GM12878 (cell line): ENCODE measurements at regions not wholly inside any gene's neighbourhood (a gene's known extent, or its start where the extent isn't known, plus 50 kb on each side); places are given as distances from the start of the nearest gene placed in this dataset.

Experiments
- ATAC-seq: fragments of 200-7000 bp; cut with Tn5 transposase; 3 replicates; pipeline ENCODE4 v1.9.1; 2020; ENCODE audit warnings: mild to moderate bottlenecking, moderate library complexity
- BruUV-seq: library from RNA; stranded (reverse); fragments of 400-500 nt; replicated peaks from 2 replicates; lab custom pipeline; 2021; lab: Mats Ljungman, UMichigan
- CTCF ChIA-PET: fragments of 300-600 bp; sonication (Branson Sonifier 250); formaldehyde crosslinking; extraction: SDS; loops from one replicate; lab custom pipeline; 2021; ENCODE audit warnings: inconsistent platforms; lab: Yijun Ruan, JAX
- POLR2A ChIA-PET: fragments of 350-600 bp; formaldehyde crosslinking; extraction: SDS; loops from one replicate; lab custom pipeline; 2021; ENCODE audit warnings: inconsistent platforms; lab: Charles Lee
- RAD21 ChIA-PET: fragments of 300-600 bp; sonication (Branson Sonifier 250); formaldehyde crosslinking; loops from one replicate; lab custom pipeline; 2023; ENCODE audit warnings: antibody characterized with exemption; ENCODE audit not compliant: unreplicated experiment; lab: Charles Lee
- SMC1A ChIA-PET: fragments of 300-600 bp; sonication (Branson Sonifier 250); formaldehyde crosslinking; loops from one replicate; lab custom pipeline; 2023; ENCODE audit not compliant: unreplicated experiment, uncharacterized antibody; lab: Charles Lee
- DNase-seq: peaks from one replicate; pipeline ENCODE4 v3.0.0-alpha.2; 2011; ENCODE audit warnings: low read depth, low spot score
- FAIRE-seq: peaks from 3 replicates; lab custom pipeline; 2011; peaks lifted over from hg19 to GRCh38; lab: Jason Lieb, UNC
- H2AFZ ChIP-seq: 2 replicates; pipeline ENCODE4 v1.6.0; 2011; ENCODE audit warnings: low read depth, low read length, control low read depth; ENCODE audit not compliant: control insufficient read depth
- H3K27ac ChIP-seq: 2 replicates; pipeline ENCODE4 v1.5.1; 2011; ENCODE audit warnings: control low read depth; ENCODE audit not compliant: control insufficient read depth, insufficient read depth
- H3K27me3 ChIP-seq, 2 experiments: replicated peaks in 1 of 2; 2 replicates each; pipeline versions ENCODE4 v1.6.0 to v1.6.1; 2011; ENCODE audit warnings: low read length in 1 of 2; ENCODE audit not compliant: control insufficient read depth in 2 of 2, insufficient read depth in 2 of 2
- H3K36me3 ChIP-seq, 2 experiments: 2 replicates each; pipeline ENCODE4 v1.5.1; 2011; ENCODE audit warnings: low read length in 1 of 2; ENCODE audit not compliant: control insufficient read depth in 2 of 2, insufficient read depth in 2 of 2
- H3K4me1 ChIP-seq: 2 replicates; pipeline ENCODE4 v1.6.1; 2011; ENCODE audit warnings: mild to moderate bottlenecking, low read length, moderate library complexity, mixed read lengths; ENCODE audit not compliant: control insufficient read depth, insufficient read depth
- H3K4me2 ChIP-seq: 2 replicates; pipeline ENCODE4 v1.6.0; 2011; ENCODE audit warnings: control low read depth; ENCODE audit not compliant: control insufficient read depth, insufficient read depth
- H3K4me3 ChIP-seq: fragments of 200-600 bp; sonication (generic); 2 replicates; pipeline ENCODE4 v1.5.1; 2016
- H3K79me2 ChIP-seq: 2 replicates; pipeline ENCODE4 v1.6.0; 2011; ENCODE audit warnings: low read length; ENCODE audit not compliant: control insufficient read depth, insufficient read depth
- H3K9ac ChIP-seq: 2 replicates; pipeline ENCODE4 v1.8.0; 2011; ENCODE audit warnings: low read length, control low read depth, mixed read lengths; ENCODE audit not compliant: control insufficient read depth, insufficient read depth
- H3K9me3 ChIP-seq: replicated peaks from 3 replicates; pipeline ENCODE4 v1.5.1; 2011; ENCODE audit warnings: mild to moderate bottlenecking, low read length; ENCODE audit not compliant: control insufficient read depth, insufficient read depth
- H4K20me1 ChIP-seq: 2 replicates; pipeline ENCODE4 v1.6.0; 2011; ENCODE audit not compliant: control insufficient read depth, insufficient read depth
- ATF7 ChIP-seq: fragments of 450-650 bp; IDR thresholded peaks from 2 replicates; pipeline ENCODE4 v1.6.1; 2016; ENCODE audit warnings: low read depth, mild to moderate bottlenecking
- EP300 ChIP-seq, 2 experiments: fragments of 150-350 bp in 1 of 2; IDR thresholded peaks; 2 replicates each; pipeline ENCODE4 v1.6.1; 2011 to 2012; ENCODE audit warnings: low read depth in 2 of 2, low read length in 2 of 2, borderline replicate concordance in 1 of 2, improper control_type of control experiment in 1 of 2, inconsistent platforms in 1 of 2; ENCODE audit not compliant: control insufficient read depth in 1 of 2
- GABPA ChIP-seq: IDR thresholded peaks from 2 replicates; pipeline ENCODE4 v1.6.1; 2014; ENCODE audit warnings: antibody characterized with exemption, low read depth, mild to moderate bottlenecking, inconsistent platforms
- GATAD2B ChIP-seq: fragments of 450-650 bp; conservative IDR thresholded peaks from 2 replicates; pipeline ENCODE4 v1.6.1; 2017; ENCODE audit warnings: low read depth, mild to moderate bottlenecking, moderate library complexity
- NFYA ChIP-seq: IDR thresholded peaks from 2 replicates; pipeline ENCODE4 v1.6.1; 2011; ENCODE audit warnings: low read depth, mild to moderate bottlenecking, low read length, improper control_type of control experiment, borderline replicate concordance
- RB1 ChIP-seq: fragments of 450-650 bp; formaldehyde crosslinking; IDR thresholded peaks from 2 replicates; pipeline ENCODE4 v1.6.1; 2017; ENCODE audit warnings: mild to moderate bottlenecking, borderline replicate concordance
- WGBS: methylation state at CpG from one replicate; pipeline ENCODE4 v1.1.6; 2016; ENCODE audit warnings: low lambda C conversion rate; ENCODE audit not compliant: insufficient replicate concordance, insufficient coverage; ENCODE audit errors: missing lambda C conversion rate; 5-methylcytosine and 5-hydroxymethylcytosine counted together
- in situ Hi-C: fragments of 300-500 bp; cut with MboI; formaldehyde crosslinking; loops from 9 replicates; pipeline ENCODE4 v1.14.3; 2018; ENCODE audit warnings: mixed read lengths
- intact Hi-C: fragments of 100-400 bp; cut with micrococcal nuclease; formaldehyde crosslinking; loops from one replicate; pipeline ENCODE4 v1.14.2; 2022; ENCODE audit not compliant: unreplicated experiment
- TF ChIP-seq, protein P1 (sequence below): fragments of 450-650 bp; IDR thresholded peaks from 2 replicates; pipeline ENCODE4 v1.6.1; 2017; ENCODE audit warnings: mild to moderate bottlenecking, moderate library complexity

DNA sequence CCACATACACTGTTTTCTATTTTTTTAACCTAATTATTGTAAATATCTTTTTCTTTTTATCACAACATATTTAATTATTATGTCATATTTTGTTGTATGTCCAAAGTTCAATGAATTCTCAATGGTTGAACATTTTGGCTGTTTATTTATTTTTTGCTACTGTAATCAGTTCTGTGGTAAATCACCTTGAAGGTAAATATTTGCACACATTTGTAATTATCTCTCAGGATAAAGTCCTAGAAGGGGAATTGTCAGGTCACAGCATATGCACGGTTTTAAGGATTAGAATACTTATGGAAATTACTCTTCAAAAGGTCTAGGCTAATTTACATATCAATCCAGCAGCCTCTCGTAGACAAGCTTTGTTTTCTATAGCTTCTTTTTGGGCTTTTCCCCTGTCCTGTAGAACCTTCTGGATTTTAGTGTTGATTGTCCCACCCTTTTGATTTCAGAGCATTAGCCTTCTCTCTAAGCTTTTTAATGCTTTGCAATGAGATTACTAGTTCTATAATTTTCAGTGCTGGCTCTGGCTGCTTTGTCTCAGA is 362.6 kb downstream of the KCNRG start:
- no peak overlapping the region for H3K27ac ChIP-seq
- TF ChIP-seq ATF7 (no peak), GATAD2B (no peak), NFYA (no peak), EP300 (IDR thresholded peaks at IDR 0.05; ENCODE audit: borderline replicate concordance in 1 of 2, control insufficient read depth in 1 of 2, low read depth in 2 of 2, low read length in 2 of 2) (no peak)
- no peaks in the 10 kb centered on the region for H3K36me3 ChIP-seq
- no peak overlapping the region for H2AFZ ChIP-seq
- in situ Hi-C loops = no loop called here
- intact Hi-C loops = no loop called here
- no peaks in the 10 kb centered on the region for H3K79me2 ChIP-seq
- BruUV-seq = no TSS peak
- H3K4me2 ChIP-seq = no peak overlapping the region
- no peaks in the 10 kb centered on the region for H3K4me1 ChIP-seq
- FAIRE-seq (no peak), ATAC-seq (no peak), DNase-seq (no peak)
- ChIA-PET SMC1A (interaction anchor here (1.0 to 1.8 kb wide), 2 partner anchors 9 to 422 kb away, joined by 3 to 7 read pairs; no protein-coding TSS in a partner anchor), CTCF (no interaction called here), RAD21 (no interaction called here), POLR2A (no interaction called here)
- no peaks in the 10 kb centered on the region for H4K20me1 ChIP-seq
- H3K9ac ChIP-seq = no peak overlapping the region
- H3K4me3 ChIP-seq = no peak overlapping the region
- H3K27me3 ChIP-seq = no peaks in the 10 kb centered on the region
- 0% methylated on average over 2 of the region's 2 CpGs for WGBS
- H3K9me3 ChIP-seq = peaks cover 9% of the 10 kb centered on the region; the same call in 2 of the 3 replicates

DNA sequence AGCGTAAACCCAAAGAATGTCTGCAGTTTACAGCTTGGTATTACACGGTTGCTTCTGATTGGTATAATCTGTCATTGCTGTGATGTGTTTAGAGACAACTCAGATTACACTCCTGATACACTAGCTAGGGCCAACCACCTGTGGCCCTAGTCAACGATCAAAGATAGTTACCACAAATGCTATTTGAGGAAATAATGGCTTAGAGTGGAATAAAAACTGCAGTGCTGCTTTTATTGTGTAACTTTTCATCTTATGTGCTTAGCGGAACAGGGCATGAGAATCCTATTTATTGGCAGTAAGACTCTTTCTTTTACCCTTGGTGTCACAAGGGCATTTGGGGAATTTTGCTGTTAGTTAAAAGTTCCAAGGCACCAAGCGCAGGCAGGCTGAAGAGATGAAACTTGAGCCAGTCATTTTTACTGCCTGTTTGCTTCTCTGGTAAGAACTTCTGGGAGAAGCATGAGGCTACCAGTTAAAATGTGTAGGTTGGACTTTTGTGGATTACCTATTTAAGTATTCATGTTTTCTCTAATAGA is 363.3 kb downstream of the KCNRG start:
- DNase-seq (no peak), FAIRE-seq (no peak), ATAC-seq (no peak)
- ChIA-PET POLR2A (no interaction called here), CTCF (no interaction called here), SMC1A (interaction anchor here (1.0 to 1.8 kb wide), 2 partner anchors 8 to 422 kb away, joined by 3 to 7 read pairs; no protein-coding TSS in a partner anchor), RAD21 (no interaction called here)
- intact Hi-C loops (no loop called here), in situ Hi-C loops (no loop called here)
- Histone ChIP-seq H3K4me3 (no peak overlapping the region), H3K27me3 (no peaks in the 10 kb centered on the region; a peak in 1 of 4 replicates), H3K9me3 (peaks cover 9% of the 10 kb centered on the region; the same call in 2 of the 3 replicates), H3K79me2 (no peaks in the 10 kb centered on the region), H3K9ac (no peak overlapping the region), H3K27ac (no peak overlapping the region), H3K4me2 (no peak overlapping the region), H2AFZ (no peak overlapping the region), H4K20me1 (no peaks in the 10 kb centered on the region), H3K4me1 (no peaks in the 10 kb centered on the region), H3K36me3 (no peaks in the 10 kb centered on the region)
- WGBS = 62% methylated on average over 5 of the region's 5 CpGs
- no TSS peak for BruUV-seq
- TF ChIP-seq, protein P1, sequence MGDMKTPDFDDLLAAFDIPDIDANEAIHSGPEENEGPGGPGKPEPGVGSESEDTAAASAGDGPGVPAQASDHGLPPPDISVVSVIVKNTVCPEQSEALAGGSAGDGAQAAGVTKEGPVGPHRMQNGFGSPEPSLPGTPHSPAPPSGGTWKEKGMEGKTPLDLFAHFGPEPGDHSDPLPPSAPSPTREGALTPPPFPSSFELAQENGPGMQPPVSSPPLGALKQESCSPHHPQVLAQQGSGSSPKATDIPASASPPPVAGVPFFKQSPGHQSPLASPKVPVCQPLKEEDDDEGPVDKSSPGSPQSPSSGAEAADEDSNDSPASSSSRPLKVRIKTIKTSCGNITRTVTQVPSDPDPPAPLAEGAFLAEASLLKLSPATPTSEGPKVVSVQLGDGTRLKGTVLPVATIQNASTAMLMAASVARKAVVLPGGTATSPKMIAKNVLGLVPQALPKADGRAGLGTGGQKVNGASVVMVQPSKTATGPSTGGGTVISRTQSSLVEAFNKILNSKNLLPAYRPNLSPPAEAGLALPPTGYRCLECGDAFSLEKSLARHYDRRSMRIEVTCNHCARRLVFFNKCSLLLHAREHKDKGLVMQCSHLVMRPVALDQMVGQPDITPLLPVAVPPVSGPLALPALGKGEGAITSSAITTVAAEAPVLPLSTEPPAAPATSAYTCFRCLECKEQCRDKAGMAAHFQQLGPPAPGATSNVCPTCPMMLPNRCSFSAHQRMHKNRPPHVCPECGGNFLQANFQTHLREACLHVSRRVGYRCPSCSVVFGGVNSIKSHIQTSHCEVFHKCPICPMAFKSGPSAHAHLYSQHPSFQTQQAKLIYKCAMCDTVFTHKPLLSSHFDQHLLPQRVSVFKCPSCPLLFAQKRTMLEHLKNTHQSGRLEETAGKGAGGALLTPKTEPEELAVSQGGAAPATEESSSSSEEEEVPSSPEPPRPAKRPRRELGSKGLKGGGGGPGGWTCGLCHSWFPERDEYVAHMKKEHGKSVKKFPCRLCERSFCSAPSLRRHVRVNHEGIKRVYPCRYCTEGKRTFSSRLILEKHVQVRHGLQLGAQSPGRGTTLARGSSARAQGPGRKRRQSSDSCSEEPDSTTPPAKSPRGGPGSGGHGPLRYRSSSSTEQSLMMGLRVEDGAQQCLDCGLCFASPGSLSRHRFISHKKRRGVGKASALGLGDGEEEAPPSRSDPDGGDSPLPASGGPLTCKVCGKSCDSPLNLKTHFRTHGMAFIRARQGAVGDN = no peak
- TF ChIP-seq GABPA = no peak
- TF ChIP-seq RB1 = no peak
- no peak for TF ChIP-seq EP300 (IDR thresholded peaks at IDR 0.05; ENCODE audit: borderline replicate concordance in 1 of 2, control insufficient read depth in 1 of 2, low read depth in 2 of 2, low read length in 2 of 2)
